ENCODE measurements at regions not wholly inside any gene's neighbourhood (a gene's known extent, or its start where the extent isn't known, plus 50 kb on each side); places are given as distances from the start of the nearest gene placed in this dataset.

GRCh38 chr12:33734871-33735270 is 287.4 kb upstream of the ALG10 start:
- ChIA-PET RAD21 (ENCODE audit: low non-redundant PET in 1 of 2, low total read pairs in 2 of 2, uncharacterized antibody in 2 of 2, unreplicated experiment in 2 of 2) (no interaction called here), POLR2A (no interaction called here)
- no peak overlapping the region for H3K4me2 ChIP-seq (ENCODE audit: low read length)

GRCh38 chr12:33752854-33753253 is 269.4 kb upstream of the ALG10 start:
- TF ChIP-seq EZH2phosphoT487 (IDR thresholded peaks at IDR 0.05; ENCODE audit: borderline replicate concordance) (no peak), ZNF274 (IDR thresholded peaks at IDR 0.05; ENCODE audit: low read depth, low read length) (no peak), EZH2 (IDR thresholded peaks at IDR 0.05) (no peak), JUND (IDR thresholded peaks at IDR 0.05) (no peak), EGR1 (IDR thresholded peaks at IDR 0.05; ENCODE audit: low read depth) (no peak), POLR2A (IDR thresholded peaks at IDR 0.05; ENCODE audit: borderline replicate concordance, extremely low read depth, insufficient read depth, insufficient read length) (no peak), RAD21 (IDR thresholded peaks at IDR 0.05; ENCODE audit: low read depth) (no peak), SRF (IDR thresholded peaks at IDR 0.05; ENCODE audit: low read depth) (no peak), YY1 (IDR thresholded peaks at IDR 0.05; ENCODE audit: extremely low read depth, insufficient replicate concordance, low read depth, low read length) (no peak), CBX3 (IDR thresholded peaks at IDR 0.05; ENCODE audit: low read depth) (no peak), SP1 (IDR thresholded peaks at IDR 0.05; ENCODE audit: low read depth) (no peak), FOSL1 (IDR thresholded peaks at IDR 0.05; ENCODE audit: low read depth) (no peak), ELF1 (IDR thresholded peaks at IDR 0.05; ENCODE audit: borderline replicate concordance, low read depth) (no peak), CEBPB (IDR thresholded peaks at IDR 0.05; ENCODE audit: low read depth) (no peak), SIN3A (IDR thresholded peaks at IDR 0.05; ENCODE audit: low read depth) (no peak)
- TF ChIP-seq, protein P1, sequence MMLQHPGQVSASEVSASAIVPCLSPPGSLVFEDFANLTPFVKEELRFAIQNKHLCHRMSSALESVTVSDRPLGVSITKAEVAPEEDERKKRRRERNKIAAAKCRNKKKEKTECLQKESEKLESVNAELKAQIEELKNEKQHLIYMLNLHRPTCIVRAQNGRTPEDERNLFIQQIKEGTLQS (IDR thresholded peaks at IDR 0.05), result no peak
- TF ChIP-seq, protein P2, sequence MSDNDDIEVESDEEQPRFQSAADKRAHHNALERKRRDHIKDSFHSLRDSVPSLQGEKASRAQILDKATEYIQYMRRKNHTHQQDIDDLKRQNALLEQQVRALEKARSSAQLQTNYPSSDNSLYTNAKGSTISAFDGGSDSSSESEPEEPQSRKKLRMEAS (IDR thresholded peaks at IDR 0.05), result no peak
- Histone ChIP-seq H3K4me2 (ENCODE audit: low read length) (no peak overlapping the region), H3K27ac (ENCODE audit: low read depth, low read length) (no peak overlapping the region), H2AFZ (ENCODE audit: low read depth, low read length, poor library complexity, severe bottlenecking) (no peak overlapping the region), H3K9ac (ENCODE audit: low read length) (no peak overlapping the region), H3K36me3 (ENCODE audit: control insufficient read depth in 1 of 2, insufficient read depth in 2 of 2, low read length in 2 of 2) (no peaks in the 10 kb centered on the region), H3K27me3 (ENCODE audit: insufficient read depth, low read length) (no peaks in the 10 kb centered on the region), H3K9me2 (ENCODE audit: insufficient read depth) (no peaks in the 10 kb centered on the region), H3K4me1 (ENCODE audit: control insufficient read depth in 1 of 2, insufficient read depth in 2 of 2, low read length in 2 of 2) (no peaks in the 10 kb centered on the region), H4K20me1 (ENCODE audit: insufficient read depth) (no peaks in the 10 kb centered on the region), H3K79me2 (ENCODE audit: insufficient read depth, low read length) (no peaks in the 10 kb centered on the region), H3K4me3 (replicated peaks in 1 of 2; ENCODE audit: low read depth in 1 of 2, low read length in 2 of 2) (no peak overlapping the region), H3K9me3 (ENCODE audit: control insufficient read depth in 1 of 2, insufficient read depth in 1 of 2, low read depth in 1 of 2, low read length in 2 of 2) (peaks cover 6 to 24% of the 10 kb centered on the region in 2 experiments; a peak in 3 of 4 replicates)
- RAD21 ChIA-PET (ENCODE audit: low non-redundant PET in 1 of 2, low total read pairs in 2 of 2, uncharacterized antibody in 2 of 2, unreplicated experiment in 2 of 2), result no interaction called here
- no TSS peak for BruUV-seq (replicated peaks)
- CTCF ChIA-PET, result no interaction called here
- POLR2A ChIA-PET, result no interaction called here
- DNase-seq (ENCODE audit: low read depth, low spot score), result no peak
- intact Hi-C loops (cut with micrococcal nuclease), result no loop called here
- no peak for ATAC-seq

More at GRCh38 chr12:33734871-33735270, 287.4 kb upstream of the ALG10 start:
- Histone ChIP-seq H3K4me3 (replicated peaks in 1 of 2; ENCODE audit: low read depth in 1 of 2, low read length in 2 of 2) (no peak overlapping the region), H2AFZ (ENCODE audit: low read depth, low read length, poor library complexity, severe bottlenecking) (no peak overlapping the region), H3K9me2 (ENCODE audit: insufficient read depth) (no peaks in the 10 kb centered on the region), H3K27ac (ENCODE audit: low read depth, low read length) (no peak overlapping the region), H3K36me3 (ENCODE audit: control insufficient read depth in 1 of 2, insufficient read depth in 2 of 2, low read length in 2 of 2) (no peaks in the 10 kb centered on the region), H3K9me3 (ENCODE audit: control insufficient read depth in 1 of 2, insufficient read depth in 1 of 2, low read depth in 1 of 2, low read length in 2 of 2) (peaks cover 0 to 15% of the 10 kb centered on the region in 2 experiments; a peak in 2 of 4 replicates), H3K79me2 (ENCODE audit: insufficient read depth, low read length) (no peaks in the 10 kb centered on the region), H4K20me1 (ENCODE audit: insufficient read depth) (no peaks in the 10 kb centered on the region), H3K9ac (ENCODE audit: low read length) (no peak overlapping the region), H3K4me1 (ENCODE audit: control insufficient read depth in 1 of 2, insufficient read depth in 2 of 2, low read length in 2 of 2) (no peaks in the 10 kb centered on the region), H3K27me3 (ENCODE audit: insufficient read depth, low read length) (no peaks in the 10 kb centered on the region)
- intact Hi-C loops (cut with micrococcal nuclease), result no loop called here
- CTCF ChIA-PET, result no interaction called here
- BruUV-seq (replicated peaks), result no TSS peak
- no peak for TF ChIP-seq POLR2AphosphoS5 (IDR thresholded peaks at IDR 0.05; ENCODE audit: low read depth, low read length)
- no peak for TF ChIP-seq ZNF274 (IDR thresholded peaks at IDR 0.05; ENCODE audit: low read depth, low read length)
- no peak for DNase-seq (ENCODE audit: low read depth, low spot score)
- ATAC-seq, result no peak

All from HCT116 (cell line).